ENCODE measurements at regions not wholly inside any gene's neighbourhood (a gene's known extent, or its start where the extent isn't known, plus 50 kb on each side); places are given as distances from the start of the nearest gene placed in this dataset.

DNA sequence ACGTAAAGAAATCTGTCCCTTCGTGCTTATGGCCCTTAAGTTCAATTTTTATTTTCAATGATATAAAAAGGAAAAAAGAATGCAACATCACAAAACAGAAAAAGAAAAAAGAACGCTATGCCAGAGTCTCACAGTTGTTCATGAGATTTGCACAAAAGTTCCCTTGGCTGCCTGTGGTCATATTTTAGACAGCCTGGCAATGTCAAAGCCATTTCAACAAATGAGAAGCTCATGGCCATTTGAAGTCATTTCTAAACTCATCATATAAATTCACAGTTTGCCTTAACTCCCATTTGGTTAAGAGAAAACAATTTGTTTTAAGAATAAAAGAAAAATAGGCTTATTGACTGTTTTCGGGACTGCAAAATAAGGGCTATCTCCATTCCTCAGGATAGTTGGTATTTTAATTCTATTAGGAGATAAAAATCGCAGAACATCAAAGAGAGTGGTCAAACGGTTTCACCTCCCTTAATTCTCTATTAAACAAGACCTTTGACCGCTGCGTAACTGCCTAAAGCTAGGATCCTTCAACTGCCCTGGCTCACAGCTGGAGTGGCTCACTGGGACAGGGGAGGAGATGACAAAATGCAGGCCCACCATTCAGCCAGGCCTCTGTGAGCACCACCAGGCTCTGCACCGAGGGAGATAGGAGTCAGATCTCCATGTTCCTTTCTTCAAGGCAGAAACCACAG, 119.2 kb upstream of the DAAM1 start (continued):
- peak; percentile 34; the same call in 1 of the 2 replicates for TF ChIP-seq ZMYM4 (CRISPR knock-in tag; IDR thresholded peaks at IDR 0.05)
- 0 out of 2 replicates have a peak, but pooled peaks have one; percentile 43 for TF ChIP-seq ATF2 (CRISPR knock-in tag; IDR thresholded peaks at IDR 0.05)
- TF ChIP-seq PITX1 (CRISPR knock-in tag; IDR thresholded peaks at IDR 0.05) = peak; percentile 99
- TF ChIP-seq SALL1 (CRISPR knock-in tag; IDR thresholded peaks at IDR 0.05) = no peak
- peak; percentile 53 for TF ChIP-seq NCOA2 (CRISPR knock-in tag; IDR thresholded peaks at IDR 0.05)
- peak; percentile 82 for TF ChIP-seq HMG20B (CRISPR knock-in tag; conservative IDR thresholded peaks at IDR 0.05)
- TF ChIP-seq CHD4 (IDR thresholded peaks at IDR 0.05; ENCODE audit: borderline replicate concordance, low read length) = no peak
- TF ChIP-seq HDAC1 (CRISPR knock-in tag; IDR thresholded peaks at IDR 0.05) = no peak
- no peak for TF ChIP-seq FOXC1 (CRISPR knock-in tag; IDR thresholded peaks at IDR 0.05; ENCODE audit: borderline replicate concordance)
- TF ChIP-seq, protein P1, sequence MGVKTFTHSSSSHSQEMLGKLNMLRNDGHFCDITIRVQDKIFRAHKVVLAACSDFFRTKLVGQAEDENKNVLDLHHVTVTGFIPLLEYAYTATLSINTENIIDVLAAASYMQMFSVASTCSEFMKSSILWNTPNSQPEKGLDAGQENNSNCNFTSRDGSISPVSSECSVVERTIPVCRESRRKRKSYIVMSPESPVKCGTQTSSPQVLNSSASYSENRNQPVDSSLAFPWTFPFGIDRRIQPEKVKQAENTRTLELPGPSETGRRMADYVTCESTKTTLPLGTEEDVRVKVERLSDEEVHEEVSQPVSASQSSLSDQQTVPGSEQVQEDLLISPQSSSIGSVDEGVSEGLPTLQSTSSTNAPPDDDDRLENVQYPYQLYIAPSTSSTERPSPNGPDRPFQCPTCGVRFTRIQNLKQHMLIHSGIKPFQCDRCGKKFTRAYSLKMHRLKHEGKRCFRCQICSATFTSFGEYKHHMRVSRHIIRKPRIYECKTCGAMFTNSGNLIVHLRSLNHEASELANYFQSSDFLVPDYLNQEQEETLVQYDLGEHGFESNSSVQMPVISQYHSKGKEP (CRISPR knock-in tag; IDR thresholded peaks at IDR 0.05) = no peak
- TF ChIP-seq TSC22D2 (CRISPR knock-in tag; IDR thresholded peaks at IDR 0.05; ENCODE audit: borderline replicate concordance) = no peak
- 0 out of 2 replicates have a peak, but pooled peaks have one; percentile 17 for TF ChIP-seq BCL6 (CRISPR knock-in tag; IDR thresholded peaks at IDR 0.05)
- no peak for TF ChIP-seq FOXA1 (IDR thresholded peaks at IDR 0.05)
- TF ChIP-seq FOXA1 (CRISPR knock-in tag; IDR thresholded peaks at IDR 0.05) = peak; percentile 69
- TF ChIP-seq ZZZ3 (CRISPR knock-in tag; IDR thresholded peaks at IDR 0.05; ENCODE audit: borderline replicate concordance) = no peak
- TF ChIP-seq GFI1 (CRISPR knock-in tag; IDR thresholded peaks at IDR 0.05; ENCODE audit: borderline replicate concordance) = peak; percentile 36; the same call in 1 of the 2 replicates
- TF ChIP-seq ZNF616 (CRISPR knock-in tag; IDR thresholded peaks at IDR 0.05; ENCODE audit: low read depth) = no peak
- TF ChIP-seq TBX2 (CRISPR knock-in tag; IDR thresholded peaks at IDR 0.05; ENCODE audit: borderline replicate concordance) = peak; percentile 48; the same call in 1 of the 2 replicates
- no peak for TF ChIP-seq SNRNP70 (IDR thresholded peaks at IDR 0.05; ENCODE audit: low read depth, low read length)
- peak; percentile 96 for TF ChIP-seq NR2F6 (IDR thresholded peaks at IDR 0.05)
- TF ChIP-seq NR2F6 (CRISPR knock-in tag; IDR thresholded peaks at IDR 0.05) = peak; percentile 84
- no peak for TF ChIP-seq IRF1 (CRISPR knock-in tag; IDR thresholded peaks at IDR 0.05; ENCODE audit: low read depth)
- TF ChIP-seq, protein P2, sequence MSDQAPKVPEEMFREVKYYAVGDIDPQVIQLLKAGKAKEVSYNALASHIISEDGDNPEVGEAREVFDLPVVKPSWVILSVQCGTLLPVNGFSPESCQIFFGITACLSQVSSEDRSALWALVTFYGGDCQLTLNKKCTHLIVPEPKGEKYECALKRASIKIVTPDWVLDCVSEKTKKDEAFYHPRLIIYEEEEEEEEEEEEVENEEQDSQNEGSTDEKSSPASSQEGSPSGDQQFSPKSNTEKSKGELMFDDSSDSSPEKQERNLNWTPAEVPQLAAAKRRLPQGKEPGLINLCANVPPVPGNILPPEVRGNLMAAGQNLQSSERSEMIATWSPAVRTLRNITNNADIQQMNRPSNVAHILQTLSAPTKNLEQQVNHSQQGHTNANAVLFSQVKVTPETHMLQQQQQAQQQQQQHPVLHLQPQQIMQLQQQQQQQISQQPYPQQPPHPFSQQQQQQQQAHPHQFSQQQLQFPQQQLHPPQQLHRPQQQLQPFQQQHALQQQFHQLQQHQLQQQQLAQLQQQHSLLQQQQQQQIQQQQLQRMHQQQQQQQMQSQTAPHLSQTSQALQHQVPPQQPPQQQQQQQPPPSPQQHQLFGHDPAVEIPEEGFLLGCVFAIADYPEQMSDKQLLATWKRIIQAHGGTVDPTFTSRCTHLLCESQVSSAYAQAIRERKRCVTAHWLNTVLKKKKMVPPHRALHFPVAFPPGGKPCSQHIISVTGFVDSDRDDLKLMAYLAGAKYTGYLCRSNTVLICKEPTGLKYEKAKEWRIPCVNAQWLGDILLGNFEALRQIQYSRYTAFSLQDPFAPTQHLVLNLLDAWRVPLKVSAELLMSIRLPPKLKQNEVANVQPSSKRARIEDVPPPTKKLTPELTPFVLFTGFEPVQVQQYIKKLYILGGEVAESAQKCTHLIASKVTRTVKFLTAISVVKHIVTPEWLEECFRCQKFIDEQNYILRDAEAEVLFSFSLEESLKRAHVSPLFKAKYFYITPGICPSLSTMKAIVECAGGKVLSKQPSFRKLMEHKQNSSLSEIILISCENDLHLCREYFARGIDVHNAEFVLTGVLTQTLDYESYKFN (CRISPR knock-in tag; conservative IDR thresholded peaks at IDR 0.05) = peak; percentile 42; the same call in 1 of the 2 replicates
- peak in 1 of 2 experiments; percentile 76; a peak in 2 of 4 replicates for TF ChIP-seq NR2F1 (CRISPR knock-in tag; IDR thresholded peaks at IDR 0.05)
- TF ChIP-seq ATM (IDR thresholded peaks at IDR 0.05; ENCODE audit: borderline replicate concordance) = no peak

Measured in HepG2 (cell line).